Pancreas (tissue), 10 donors: ENCODE measurements at regions not wholly inside any gene's neighbourhood (a gene's known extent, or its start where the extent isn't known, plus 50 kb on each side); places are given as distances from the start of the nearest gene placed in this dataset.
A peak's percentile ranks its signal among the peaks of the same experiment; 100 is the strongest.

Experiments
- ATAC-seq, 4 donors: fragments of 200-7000 bp; cut with Tn5 transposase; one replicate each; pipeline versions ENCODE4 v1.8.0 to v1.9.1; 2020; ENCODE audit warnings: mild to moderate bottlenecking in 4 of 4, moderate library complexity in 4 of 4
- DNase-seq, 6 donors: peaks; one replicate each; pipeline ENCODE4 v3.0.0-alpha.2; 2020
- FAIRE-seq: peaks from 2 replicates; lab custom pipeline; 2012; peaks lifted over from hg19 to GRCh38; lab: Jason Lieb, UNC
- H3K27ac ChIP-seq, 4 donors: fragments of 200-600 bp; sonication (generic); 1 replicate in 3 of 4; 2 replicates in 1 of 4; pipeline versions ENCODE4 v1.5.0 to v1.8.0; 2020
- H3K27me3 ChIP-seq, 4 donors: fragments of 200-600 bp; one replicate each; pipeline ENCODE4 v1.8.0; 2021
- H3K36me3 ChIP-seq, 3 donors: fragments of 200-600 bp; sonication (generic) in 1 of 3; one replicate each; pipeline versions ENCODE4 v1.5.0 to v1.8.0; 2020 to 2021
- H3K4me1 ChIP-seq, 3 donors: fragments of 200-600 bp; one replicate each; pipeline ENCODE4 v1.8.0; 2021
- H3K4me3 ChIP-seq, 4 donors: fragments of 200-600 bp; sonication (generic) in 2 of 4; one replicate each; pipeline versions ENCODE4 v1.5.0 to v1.8.0; 2020 to 2021
- H3K9me3 ChIP-seq, 4 donors: fragments of 200-600 bp; one replicate each; pipeline ENCODE4 v1.8.0; 2021
- CTCF ChIP-seq, 4 donors: fragments of 200-600 bp; sonication (generic) in 3 of 4; IDR thresholded peaks; one replicate each; pipeline versions ENCODE4 v1.5.0 to v1.8.0; 2021; ENCODE audit warnings: antibody characterized with exemption in 4 of 4
- whole genome bisulfite sequencing, 2 donors: extraction: QIAGEN DNeasy Blood & Tissue Kit; methylation state at CpG; one replicate each; pipeline ENCODE4 v1.1.7; 2013; 5-methylcytosine and 5-hydroxymethylcytosine counted together
- intact Hi-C, 3 donors: fragments of 100-400 bp; cut with DNase I; formaldehyde crosslinking; loops; one replicate each; pipeline versions ENCODE4 v1.11.1 to v1.14.2; 2022
- donor health status: healthy with polysubstance abuse.
- donor health status: DM: no; HTN: no; CAD: no; lungs with moderate emphysema.
- donor health status: DM: no; HTN: no; CAD: no.
- donor health status: control.
- donor health status: control.
- donor health status: Bipolar disorder and iron deficiency.
- donor health status: DM: yes; HTN: yes; CAD: no.
- donor health status: DM: no; HTN: no; CAD: no.
- donor health status: DM: no; HTN: no; CAD: no.
- donor health status: DM: yes; HTN: yes; CAD: no.

GRCh38 chr13:112245179-112245724, 130.9 kb upstream of the SPACA7 start:
- ATAC-seq (no peak), DNase-seq (no peak), FAIRE-seq (no peak)
- no peaks in the 10 kb centered on the region for H3K27me3 ChIP-seq
- no peak overlapping the region for H3K4me3 ChIP-seq
- no peaks in the 10 kb centered on the region for H3K9me3 ChIP-seq
- intact Hi-C loops, result no loop called here
- no peaks in the 10 kb centered on the region for H3K36me3 ChIP-seq
- H3K4me1 ChIP-seq, result no peaks in the 10 kb centered on the region
- TF ChIP-seq CTCF (IDR thresholded peaks at IDR 0.05), result no peak
- WGBS, 2 donors, result 65 to 81% methylated on average over 25 of the region's 25 CpGs
- no peak overlapping the region for H3K27ac ChIP-seq

GRCh38 chr13:112245989-112246388, 130.2 kb upstream of the SPACA7 start:
- no peaks in the 10 kb centered on the region for H3K27me3 ChIP-seq
- 60 to 66% methylated on average over 9 of the region's 9 CpGs for whole genome bisulfite sequencing, 2 donors
- no peaks in the 10 kb centered on the region for H3K36me3 ChIP-seq
- FAIRE-seq (no peak), DNase-seq (no peak), ATAC-seq (no peak)
- H3K9me3 ChIP-seq, result no peaks in the 10 kb centered on the region
- intact Hi-C loops, result no loop called here
- no peaks in the 10 kb centered on the region for H3K4me1 ChIP-seq
- TF ChIP-seq CTCF (IDR thresholded peaks at IDR 0.05), result no peak
- H3K27ac ChIP-seq, result no peak overlapping the region
- no peak overlapping the region for H3K4me3 ChIP-seq

GRCh38 chr13:112246731-112247470, 129.3 kb upstream of the SPACA7 start:
- Histone ChIP-seq H3K27ac (no peak overlapping the region), H3K4me3 (no peak overlapping the region), H3K27me3 (no peaks in the 10 kb centered on the region), H3K36me3 (no peaks in the 10 kb centered on the region), H3K9me3 (no peaks in the 10 kb centered on the region), H3K4me1 (no peaks in the 10 kb centered on the region)
- no peak for DNase-seq
- intact Hi-C loops, result no loop called here
- 68 to 76% methylated on average over 24 of the region's 24 CpGs for WGBS, 2 donors
- FAIRE-seq, result no peak
- ATAC-seq, result no peak
- TF ChIP-seq CTCF (IDR thresholded peaks at IDR 0.05), result no peak

GRCh38 chr13:112247471-112248405, 128.4 kb upstream of the SPACA7 start:
- DNase-seq, result peak in 1 of 6 donors; percentile 49
- no peak overlapping the region for H3K4me3 ChIP-seq
- 67 to 78% methylated on average over 31 of the region's 31 CpGs for WGBS, 2 donors
- no peaks in the 10 kb centered on the region for H3K4me1 ChIP-seq
- ATAC-seq, result no peak
- FAIRE-seq, result no peak
- H3K9me3 ChIP-seq, result no peaks in the 10 kb centered on the region
- H3K27ac ChIP-seq, result no peak overlapping the region
- H3K36me3 ChIP-seq, result no peaks in the 10 kb centered on the region
- H3K27me3 ChIP-seq, result no peaks in the 10 kb centered on the region
- intact Hi-C loops, result no loop called here
- TF ChIP-seq CTCF (IDR thresholded peaks at IDR 0.05), result no peak
